HL-60 (cell line): ENCODE measurements at regions not wholly inside any gene's neighbourhood (a gene's known extent, or its start where the extent isn't known, plus 50 kb on each side); places are given as distances from the start of the nearest gene placed in this dataset.

Experiments used
- DNase-seq, 2 experiments: peaks; one replicate each; pipeline ENCODE4 v3.0.0-alpha.2; 2010 to 2020; ENCODE audit warnings: low read depth in 1 of 2, low spot score in 1 of 2
- H3K27ac ChIP-seq: fragments of 250-450 bp; sonication (Bioruptor Pico); replicated peaks from 2 replicates; pipeline ENCODE4 v1.5.1; 2020; ENCODE audit warnings: mild to moderate bottlenecking, moderate library complexity
- H3K27me3 ChIP-seq: fragments of 250-450 bp; sonication (Bioruptor Pico); 2 replicates; pipeline ENCODE4 v1.5.1; 2021; ENCODE audit warnings: mild to moderate bottlenecking, moderate library complexity; ENCODE audit not compliant: insufficient read depth, poor library complexity, severe bottlenecking
- H3K4me3 ChIP-seq: replicated peaks from 2 replicates; pipeline ENCODE4 v1.5.1; 2011; ENCODE audit warnings: mild to moderate bottlenecking, control low read depth, low read length; ENCODE audit not compliant: insufficient read depth
- GABPA ChIP-seq: IDR thresholded peaks from 2 replicates; pipeline ENCODE4 v1.6.1; 2012; ENCODE audit warnings: low read depth
- POLR2AphosphoS5 ChIP-seq: IDR thresholded peaks from 2 replicates; pipeline ENCODE4 v1.6.1; 2012; ENCODE audit warnings: low read depth
- SPI1 ChIP-seq: IDR thresholded peaks from 2 replicates; pipeline ENCODE4 v1.6.1; 2012; ENCODE audit warnings: low read depth, mild to moderate bottlenecking, borderline replicate concordance
- TF ChIP-seq, protein P1 (sequence below): IDR thresholded peaks from 2 replicates; pipeline ENCODE4 v1.6.1; 2012; ENCODE audit warnings: low read depth; ENCODE audit not compliant: insufficient replicate concordance
- TF ChIP-seq, protein P2 (sequence below): IDR thresholded peaks from one replicate; pipeline ENCODE4 v1.5.1; 2011; ENCODE audit warnings: low read length, control low read depth, inconsistent platforms; ENCODE audit not compliant: insufficient read depth

DNA sequence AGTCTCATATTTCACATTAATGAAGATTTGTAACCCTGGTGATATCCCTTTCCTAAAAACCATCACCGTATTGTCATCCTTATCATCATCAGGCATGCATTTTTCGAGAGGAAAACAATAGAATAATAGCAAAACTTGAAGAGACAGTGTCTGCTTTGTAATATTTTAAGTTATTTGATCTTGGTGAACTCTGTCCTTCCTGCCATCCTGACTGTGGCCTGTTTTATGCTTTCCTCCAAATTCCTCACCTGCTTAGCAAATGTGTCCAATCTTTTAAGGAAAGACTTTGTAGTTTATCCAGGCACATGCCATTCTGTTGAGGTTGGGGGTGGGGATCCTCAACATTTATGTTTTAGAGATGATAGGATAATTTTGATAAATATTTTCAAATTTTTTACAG, 306.1 kb upstream of the COL8A1 start:
- TF ChIP-seq GABPA (no peak), POLR2AphosphoS5 (no peak), SPI1 (no peak)
- TF ChIP-seq, protein P1, sequence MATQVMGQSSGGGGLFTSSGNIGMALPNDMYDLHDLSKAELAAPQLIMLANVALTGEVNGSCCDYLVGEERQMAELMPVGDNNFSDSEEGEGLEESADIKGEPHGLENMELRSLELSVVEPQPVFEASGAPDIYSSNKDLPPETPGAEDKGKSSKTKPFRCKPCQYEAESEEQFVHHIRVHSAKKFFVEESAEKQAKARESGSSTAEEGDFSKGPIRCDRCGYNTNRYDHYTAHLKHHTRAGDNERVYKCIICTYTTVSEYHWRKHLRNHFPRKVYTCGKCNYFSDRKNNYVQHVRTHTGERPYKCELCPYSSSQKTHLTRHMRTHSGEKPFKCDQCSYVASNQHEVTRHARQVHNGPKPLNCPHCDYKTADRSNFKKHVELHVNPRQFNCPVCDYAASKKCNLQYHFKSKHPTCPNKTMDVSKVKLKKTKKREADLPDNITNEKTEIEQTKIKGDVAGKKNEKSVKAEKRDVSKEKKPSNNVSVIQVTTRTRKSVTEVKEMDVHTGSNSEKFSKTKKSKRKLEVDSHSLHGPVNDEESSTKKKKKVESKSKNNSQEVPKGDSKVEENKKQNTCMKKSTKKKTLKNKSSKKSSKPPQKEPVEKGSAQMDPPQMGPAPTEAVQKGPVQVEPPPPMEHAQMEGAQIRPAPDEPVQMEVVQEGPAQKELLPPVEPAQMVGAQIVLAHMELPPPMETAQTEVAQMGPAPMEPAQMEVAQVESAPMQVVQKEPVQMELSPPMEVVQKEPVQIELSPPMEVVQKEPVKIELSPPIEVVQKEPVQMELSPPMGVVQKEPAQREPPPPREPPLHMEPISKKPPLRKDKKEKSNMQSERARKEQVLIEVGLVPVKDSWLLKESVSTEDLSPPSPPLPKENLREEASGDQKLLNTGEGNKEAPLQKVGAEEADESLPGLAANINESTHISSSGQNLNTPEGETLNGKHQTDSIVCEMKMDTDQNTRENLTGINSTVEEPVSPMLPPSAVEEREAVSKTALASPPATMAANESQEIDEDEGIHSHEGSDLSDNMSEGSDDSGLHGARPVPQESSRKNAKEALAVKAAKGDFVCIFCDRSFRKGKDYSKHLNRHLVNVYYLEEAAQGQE, result no peak
- TF ChIP-seq, protein P2, sequence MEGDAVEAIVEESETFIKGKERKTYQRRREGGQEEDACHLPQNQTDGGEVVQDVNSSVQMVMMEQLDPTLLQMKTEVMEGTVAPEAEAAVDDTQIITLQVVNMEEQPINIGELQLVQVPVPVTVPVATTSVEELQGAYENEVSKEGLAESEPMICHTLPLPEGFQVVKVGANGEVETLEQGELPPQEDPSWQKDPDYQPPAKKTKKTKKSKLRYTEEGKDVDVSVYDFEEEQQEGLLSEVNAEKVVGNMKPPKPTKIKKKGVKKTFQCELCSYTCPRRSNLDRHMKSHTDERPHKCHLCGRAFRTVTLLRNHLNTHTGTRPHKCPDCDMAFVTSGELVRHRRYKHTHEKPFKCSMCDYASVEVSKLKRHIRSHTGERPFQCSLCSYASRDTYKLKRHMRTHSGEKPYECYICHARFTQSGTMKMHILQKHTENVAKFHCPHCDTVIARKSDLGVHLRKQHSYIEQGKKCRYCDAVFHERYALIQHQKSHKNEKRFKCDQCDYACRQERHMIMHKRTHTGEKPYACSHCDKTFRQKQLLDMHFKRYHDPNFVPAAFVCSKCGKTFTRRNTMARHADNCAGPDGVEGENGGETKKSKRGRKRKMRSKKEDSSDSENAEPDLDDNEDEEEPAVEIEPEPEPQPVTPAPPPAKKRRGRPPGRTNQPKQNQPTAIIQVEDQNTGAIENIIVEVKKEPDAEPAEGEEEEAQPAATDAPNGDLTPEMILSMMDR, result no peak
- no peak for DNase-seq

DNA sequence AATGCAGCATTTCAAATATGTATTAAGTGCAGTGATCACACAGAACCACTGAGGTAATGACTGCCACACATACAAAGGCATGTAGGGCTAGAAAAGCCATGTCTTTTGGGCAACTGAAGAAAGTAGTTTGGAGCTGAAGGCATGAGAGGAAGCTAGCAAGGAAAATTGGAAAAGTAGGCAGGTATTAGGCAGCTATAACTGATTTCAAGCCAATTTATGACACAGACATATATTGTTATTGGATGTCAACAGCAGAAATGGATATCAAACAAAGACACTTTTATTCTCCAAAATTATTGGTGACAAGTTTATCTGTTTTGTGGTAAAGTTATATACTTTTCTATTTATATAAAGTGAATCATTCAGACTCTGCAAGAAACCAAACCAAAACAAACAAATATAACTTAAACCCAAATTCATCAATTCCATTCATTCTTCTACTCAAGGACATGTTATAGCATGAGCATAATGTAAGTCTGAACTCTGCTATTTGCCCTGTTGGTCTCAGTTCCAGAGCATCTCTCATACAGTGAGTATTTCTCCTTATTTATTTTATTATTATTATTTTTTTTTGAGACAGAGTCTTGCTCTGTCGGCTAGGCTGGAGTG, 307.4 kb upstream of the COL8A1 start:
- peaks cover 3% of the 10 kb centered on the region for H3K27me3 ChIP-seq
- H3K27ac ChIP-seq, result no peak overlapping the region
- no peak for TF ChIP-seq GABPA
- no peak for TF ChIP-seq POLR2AphosphoS5
- TF ChIP-seq SPI1, result no peak
- TF ChIP-seq, protein P2, result no peak
- TF ChIP-seq, protein P1, result no peak
- H3K4me3 ChIP-seq, result no peak overlapping the region
- no peak for DNase-seq

More for the DNA sequence above, 306.1 kb upstream of the COL8A1 start:
- peaks cover 3% of the 10 kb centered on the region for H3K27me3 ChIP-seq
- H3K4me3 ChIP-seq, result no peak overlapping the region
- H3K27ac ChIP-seq, result no peak overlapping the region

DNA sequence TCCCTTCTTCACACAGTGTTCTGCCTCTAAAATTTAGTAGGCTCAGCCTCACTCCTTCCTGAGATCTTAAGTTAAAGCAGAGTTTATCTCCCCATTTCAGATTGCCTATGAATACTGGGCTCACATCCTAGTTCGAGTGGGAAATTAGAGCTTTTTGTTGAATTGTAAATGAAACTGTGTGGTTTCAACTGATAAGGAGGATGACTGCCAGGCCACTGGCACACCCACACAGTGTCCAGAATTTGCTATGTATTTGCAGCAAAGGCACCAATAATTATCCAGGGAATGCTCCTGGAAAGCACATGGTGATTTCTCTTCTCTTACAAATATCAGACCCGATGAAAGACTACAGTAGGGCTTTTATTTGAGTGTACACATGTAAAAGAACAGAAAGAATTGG, 308.1 kb upstream of the COL8A1 start:
- H3K27ac ChIP-seq, result no peak overlapping the region
- no peak for DNase-seq
- H3K4me3 ChIP-seq, result no peak overlapping the region
- TF ChIP-seq, protein P1, result no peak
- TF ChIP-seq GABPA (no peak), SPI1 (no peak), POLR2AphosphoS5 (no peak)
- TF ChIP-seq, protein P2, result no peak
- peaks cover 3% of the 10 kb centered on the region for H3K27me3 ChIP-seq
